IMR-90 (cell line): ENCODE measurements at regions not wholly inside any gene's neighbourhood (a gene's known extent, or its start where the extent isn't known, plus 50 kb on each side); places are given as distances from the start of the nearest gene placed in this dataset.

ENCODE experiments used
- ATAC-seq: fragments of 200-7000 bp; cut with Tn5 transposase; 2 replicates; pipeline ENCODE4 v1.9.1; 2020; ENCODE audit warnings: low read depth, mild to moderate bottlenecking, moderate library complexity
- BruUV-seq: library from RNA; stranded (reverse); fragments of 400-500 nt; replicated peaks from 2 replicates; lab custom pipeline; 2021; lab: Mats Ljungman, UMichigan
- CTCF ChIA-PET: fragments of 300-600 bp; formaldehyde crosslinking; extraction: SDS; loops from one replicate; lab custom pipeline; 2021; ENCODE audit warnings: antibody characterized with exemption; lab: Yijun Ruan, JAX
- POLR2A ChIA-PET: fragments of 300-600 bp; sonication (Branson Sonifier 250); formaldehyde crosslinking; loops from one replicate; lab custom pipeline; 2022; ENCODE audit warnings: antibody characterized with exemption; ENCODE audit not compliant: unreplicated experiment; lab: Charles Lee
- DNase-seq: peaks from one replicate; pipeline ENCODE4 v3.0.0; 2013
- H2AFZ ChIP-seq: replicated peaks from 2 replicates; pipeline ENCODE3; 2013; ENCODE audit warnings: low read length, mild to moderate bottlenecking; ENCODE audit not compliant: poor library complexity
- H2AK5ac ChIP-seq: 2 replicates; pipeline ENCODE4 v1.6.1; 2013; ENCODE audit warnings: low read depth, low read length, inconsistent platforms
- H2AK9ac ChIP-seq: replicated peaks from 2 replicates; pipeline ENCODE3; 2013; ENCODE audit warnings: mild to moderate bottlenecking, low read depth, low read length, moderate library complexity; ENCODE audit not compliant: poor library complexity
- H2BK120ac ChIP-seq: 2 replicates; pipeline ENCODE4 v1.6.1; 2013; ENCODE audit warnings: low read depth, low read length, inconsistent platforms
- H2BK15ac ChIP-seq: 3 replicates; pipeline ENCODE4 v1.6.1; 2013; ENCODE audit warnings: low read depth, low read length, inconsistent platforms
- H2BK20ac ChIP-seq: 2 replicates; pipeline ENCODE4 v1.6.1; 2013; ENCODE audit warnings: low read depth, mild to moderate bottlenecking, inconsistent platforms, low read length, moderate library complexity
- H2BK5ac ChIP-seq: 2 replicates; pipeline ENCODE4 v1.6.1; 2013; ENCODE audit warnings: mild to moderate bottlenecking, low read depth, low read length, inconsistent platforms; ENCODE audit not compliant: poor library complexity, severe bottlenecking
- H3K14ac ChIP-seq: replicated peaks from 2 replicates; pipeline ENCODE4 v1.6.1; 2013; ENCODE audit warnings: low read depth, low read length, inconsistent platforms
- H3K18ac ChIP-seq: 2 replicates; pipeline ENCODE4 v1.6.1; 2013; ENCODE audit warnings: low read depth, low read length, control low read depth
- H3K23ac ChIP-seq: 2 replicates; pipeline ENCODE4 v1.6.1; 2013; ENCODE audit warnings: low read depth, low read length, inconsistent platforms
- H3K27ac ChIP-seq: 2 replicates; pipeline ENCODE4 v1.5.1; 2013; ENCODE audit warnings: mild to moderate bottlenecking, control low read depth, low read length; ENCODE audit not compliant: insufficient read depth
- H3K27me3 ChIP-seq: 2 replicates; pipeline ENCODE4 v1.6.1; 2013; ENCODE audit warnings: low read length; ENCODE audit not compliant: control insufficient read depth, insufficient read depth
- H3K36me3 ChIP-seq: 2 replicates; pipeline ENCODE4 v1.6.1; 2013; ENCODE audit warnings: low read length, mixed read lengths; ENCODE audit not compliant: control insufficient read depth, insufficient read depth
- H3K4ac ChIP-seq: 2 replicates; pipeline ENCODE4 v1.6.1; 2013; ENCODE audit warnings: low read depth, low read length, inconsistent platforms
- H3K4me1 ChIP-seq: 2 replicates; pipeline ENCODE4 v1.6.1; 2013; ENCODE audit warnings: low read length, mixed read lengths; ENCODE audit not compliant: control insufficient read depth, insufficient read depth
- H3K4me2 ChIP-seq: 2 replicates; pipeline ENCODE4 v1.6.1; 2013; ENCODE audit warnings: low read depth, mild to moderate bottlenecking, control low read depth, low read length, moderate library complexity
- H3K4me3 ChIP-seq: 2 replicates; pipeline ENCODE4 v1.5.1; 2013; ENCODE audit warnings: low read depth, mild to moderate bottlenecking, control low read depth, low read length, moderate library complexity; ENCODE audit not compliant: insufficient read depth
- H3K56ac ChIP-seq: 2 replicates; pipeline ENCODE4 v1.6.1; 2013; ENCODE audit warnings: low read length, inconsistent platforms; ENCODE audit not compliant: insufficient read depth; ENCODE audit errors: extremely low read depth
- H3K79me1 ChIP-seq, 2 experiments: 2 replicates each; pipeline ENCODE4 v1.6.1; 2013; ENCODE audit warnings: low read length in 2 of 2, inconsistent platforms in 1 of 2, low read depth in 1 of 2
- H3K9ac ChIP-seq: 2 replicates; pipeline ENCODE4 v1.6.1; 2013; ENCODE audit warnings: low read depth, low read length, control low read depth
- H3K9me1 ChIP-seq: 2 replicates; pipeline ENCODE4 v1.6.1; 2013; ENCODE audit warnings: low read length, inconsistent platforms; ENCODE audit not compliant: insufficient read depth
- H3K9me3 ChIP-seq: 2 replicates; pipeline ENCODE4 v1.6.1; 2013; ENCODE audit warnings: low read length; ENCODE audit not compliant: control insufficient read depth, insufficient read depth
- H4K20me1 ChIP-seq: 2 replicates; pipeline ENCODE4 v1.6.1; 2013; ENCODE audit warnings: low read length, inconsistent platforms; ENCODE audit not compliant: insufficient read depth
- H4K5ac ChIP-seq: 2 replicates; pipeline ENCODE4 v1.6.1; 2013; ENCODE audit warnings: mild to moderate bottlenecking, low read depth, low read length, control low read depth
- H4K8ac ChIP-seq, 2 experiments: 2 replicates each; pipeline ENCODE4 v1.6.1; 2013; ENCODE audit warnings: low read depth in 2 of 2, low read length in 2 of 2, control low read depth in 1 of 2, inconsistent platforms in 1 of 2
- H4K91ac ChIP-seq: 2 replicates; pipeline ENCODE4 v1.6.1; 2013; ENCODE audit warnings: low read depth, low read length, inconsistent platforms; ENCODE audit not compliant: insufficient read depth
- CEBPB ChIP-seq: IDR thresholded peaks from 2 replicates; pipeline ENCODE4 v1.6.1; 2012; ENCODE audit warnings: low read depth, low read length, improper control_type of control experiment
- ELK1 ChIP-seq: fragments of 150-350 bp; IDR thresholded peaks from 2 replicates; pipeline ENCODE4 v1.6.1; 2016; ENCODE audit warnings: low read depth, mild to moderate bottlenecking, low read length, moderate library complexity, borderline replicate concordance
- MAFK ChIP-seq: IDR thresholded peaks from 2 replicates; pipeline ENCODE4 v1.6.1; 2012; ENCODE audit warnings: low read depth, low read length, improper control_type of control experiment
- MAZ ChIP-seq: IDR thresholded peaks from 2 replicates; pipeline ENCODE4 v1.6.1; 2012; ENCODE audit warnings: low read depth, mild to moderate bottlenecking, low read length, improper control_type of control experiment, moderate library complexity, borderline replicate concordance
- NFE2L2 ChIP-seq: fragments of 150-350 bp; IDR thresholded peaks from 2 replicates; pipeline ENCODE4 v1.6.1; 2016; ENCODE audit warnings: low read depth, mild to moderate bottlenecking, low read length
- RAD21 ChIP-seq: IDR thresholded peaks from 2 replicates; pipeline ENCODE4 v1.6.1; 2012; ENCODE audit warnings: low read length, improper control_type of control experiment
- RCOR1 ChIP-seq: IDR thresholded peaks from 2 replicates; pipeline ENCODE4 v1.6.1; 2012; ENCODE audit warnings: mild to moderate bottlenecking, low read length, improper control_type of control experiment; ENCODE audit not compliant: insufficient replicate concordance
- USF2 ChIP-seq: fragments of 150-350 bp; IDR thresholded peaks from 2 replicates; pipeline ENCODE4 v1.6.1; 2017; ENCODE audit warnings: mild to moderate bottlenecking, antibody characterized with exemption, low read length, low read depth
- whole genome bisulfite sequencing, 2 experiments: methylation state at CpG; one replicate each; pipeline versions ENCODE4 v1.1.5 to v1.1.7; 2013; ENCODE audit warnings: missing lambda C conversion rate in 2 of 2; ENCODE audit not compliant: insufficient read length in 1 of 2; ENCODE audit errors: extremely low coverage in 2 of 2; 5-methylcytosine and 5-hydroxymethylcytosine counted together
- dilution Hi-C: fragments of 300-500 bp; cut with HindIII; formaldehyde crosslinking; loops from one replicate; pipeline ENCODE4 v1.14.3; 2018; ENCODE audit warnings: low sequenced_read_pairs; ENCODE audit not compliant: unreplicated experiment
- in situ Hi-C: fragments of 300-500 bp; cut with MboI; formaldehyde crosslinking; loops from 3 replicates; pipeline ENCODE4 v1.14.3; 2019; ENCODE audit warnings: low sequenced_read_pairs, inconsistent platforms, mixed read lengths
- intact Hi-C: fragments of 100-400 bp; cut with micrococcal nuclease; formaldehyde crosslinking; loops from 2 replicates; pipeline ENCODE4 v1.10.0; 2022

GRCh38 chr16:79664407-79664806 is 63.9 kb upstream of the MAF start:
- Histone ChIP-seq H3K4ac (no peak overlapping the region), H2AK9ac (no peak overlapping the region), H3K4me1 (no peaks in the 10 kb centered on the region), H3K4me3 (no peak overlapping the region), H2BK5ac (no peak overlapping the region), H2BK15ac (no peak overlapping the region), H3K9me1 (no peaks in the 10 kb centered on the region), H2AFZ (no peak overlapping the region), H3K14ac (no peak overlapping the region), H3K9me3 (peaks cover 14% of the 10 kb centered on the region), H3K9ac (no peak overlapping the region), H4K5ac (no peak overlapping the region), H4K91ac (no peak overlapping the region), H3K4me2 (no peak overlapping the region), H2BK20ac (no peak overlapping the region), H3K27ac (no peak overlapping the region), H3K56ac (no peak overlapping the region), H3K23ac (no peak overlapping the region), H2BK120ac (no peak overlapping the region), H3K18ac (no peak overlapping the region), H3K36me3 (no peaks in the 10 kb centered on the region), H2AK5ac (no peak overlapping the region), H4K8ac (no peak overlapping the region), H3K79me1 (no peaks in the 10 kb centered on the region), H4K20me1 (no peaks in the 10 kb centered on the region), H3K27me3 (no peaks in the 10 kb centered on the region)
- DNase-seq (no peak), ATAC-seq (no peak)
- dilution Hi-C loops, result no loop called here
- POLR2A ChIA-PET, result no interaction called here
- in situ Hi-C loops, result no loop called here
- intact Hi-C loops, result no loop called here
- CTCF ChIA-PET, result no interaction called here
- WGBS, 2 experiments, result 100% methylated on average over 1 of the region's 1 CpG; no CpG with 5 or more reads in 1 of the 2 experiments
- BruUV-seq, result no TSS peak
- no peak for TF ChIP-seq CEBPB
- no peak for TF ChIP-seq USF2
- TF ChIP-seq ELK1, result no peak
- no peak for TF ChIP-seq NFE2L2
- no peak for TF ChIP-seq RAD21
- no peak for TF ChIP-seq MAZ
- TF ChIP-seq RCOR1, result no peak
- TF ChIP-seq MAFK, result no peak
